ENCODE measurements at regions not wholly inside any gene's neighbourhood (a gene's known extent, or its start where the extent isn't known, plus 50 kb on each side); places are given as distances from the start of the nearest gene placed in this dataset.

- DNase-seq (no peak), ATAC-seq (peak in 1 of 3 donors; percentile 23)
- no peaks in the 10 kb centered on the region for H3K36me3 Mint-ChIP-seq
- Histone ChIP-seq H3K27me3 (ENCODE audit: control insufficient read depth, insufficient read depth, low read length) (peaks cover 7% of the 10 kb centered on the region), H3K4me3 (ENCODE audit: low read length) (no peak overlapping the region), H3K9me3 (ENCODE audit: control insufficient read depth, insufficient read depth, low read length) (no peaks in the 10 kb centered on the region), H3K36me3 (ENCODE audit: control insufficient read depth, insufficient read depth, low read length) (no peaks in the 10 kb centered on the region), H3K4me1 (ENCODE audit: control insufficient read depth, insufficient read depth, low read length) (peaks cover 50% of the 10 kb centered on the region), H3K27ac (ENCODE audit: low read length) (no peak overlapping the region)
- intact Hi-C loops (cut with micrococcal nuclease), result no loop called here
- H3K27me3 Mint-ChIP-seq (ENCODE audit: low read depth in 2 of 2), result peaks cover 22 to 46% of the 10 kb centered on the region in 2 donors
- H3K4me3 Mint-ChIP-seq, result no peak overlapping the region
- WGBS (ENCODE audit: insufficient coverage), result 43% methylated on average over 4 of the region's 4 CpGs
- H3K27ac Mint-ChIP-seq, result no peak overlapping the region
- peaks cover 35 to 53% of the 10 kb centered on the region in 2 donors for H3K4me1 Mint-ChIP-seq
- H3K9me3 Mint-ChIP-seq, result no peaks in the 10 kb centered on the region
- TF ChIP-seq, protein P1, sequence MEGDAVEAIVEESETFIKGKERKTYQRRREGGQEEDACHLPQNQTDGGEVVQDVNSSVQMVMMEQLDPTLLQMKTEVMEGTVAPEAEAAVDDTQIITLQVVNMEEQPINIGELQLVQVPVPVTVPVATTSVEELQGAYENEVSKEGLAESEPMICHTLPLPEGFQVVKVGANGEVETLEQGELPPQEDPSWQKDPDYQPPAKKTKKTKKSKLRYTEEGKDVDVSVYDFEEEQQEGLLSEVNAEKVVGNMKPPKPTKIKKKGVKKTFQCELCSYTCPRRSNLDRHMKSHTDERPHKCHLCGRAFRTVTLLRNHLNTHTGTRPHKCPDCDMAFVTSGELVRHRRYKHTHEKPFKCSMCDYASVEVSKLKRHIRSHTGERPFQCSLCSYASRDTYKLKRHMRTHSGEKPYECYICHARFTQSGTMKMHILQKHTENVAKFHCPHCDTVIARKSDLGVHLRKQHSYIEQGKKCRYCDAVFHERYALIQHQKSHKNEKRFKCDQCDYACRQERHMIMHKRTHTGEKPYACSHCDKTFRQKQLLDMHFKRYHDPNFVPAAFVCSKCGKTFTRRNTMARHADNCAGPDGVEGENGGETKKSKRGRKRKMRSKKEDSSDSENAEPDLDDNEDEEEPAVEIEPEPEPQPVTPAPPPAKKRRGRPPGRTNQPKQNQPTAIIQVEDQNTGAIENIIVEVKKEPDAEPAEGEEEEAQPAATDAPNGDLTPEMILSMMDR (IDR thresholded peaks at IDR 0.05), result no peak
Observed at GRCh38 chr20:19940988-19941460, 76.1 kb upstream of the NAA20 start.

- H3K4me1 ChIP-seq (ENCODE audit: control insufficient read depth, insufficient read depth, low read length), result peaks cover 44% of the 10 kb centered on the region
Observed at GRCh38 chr20:19942611-19943010, 74.6 kb upstream of the NAA20 start.

DNA sequence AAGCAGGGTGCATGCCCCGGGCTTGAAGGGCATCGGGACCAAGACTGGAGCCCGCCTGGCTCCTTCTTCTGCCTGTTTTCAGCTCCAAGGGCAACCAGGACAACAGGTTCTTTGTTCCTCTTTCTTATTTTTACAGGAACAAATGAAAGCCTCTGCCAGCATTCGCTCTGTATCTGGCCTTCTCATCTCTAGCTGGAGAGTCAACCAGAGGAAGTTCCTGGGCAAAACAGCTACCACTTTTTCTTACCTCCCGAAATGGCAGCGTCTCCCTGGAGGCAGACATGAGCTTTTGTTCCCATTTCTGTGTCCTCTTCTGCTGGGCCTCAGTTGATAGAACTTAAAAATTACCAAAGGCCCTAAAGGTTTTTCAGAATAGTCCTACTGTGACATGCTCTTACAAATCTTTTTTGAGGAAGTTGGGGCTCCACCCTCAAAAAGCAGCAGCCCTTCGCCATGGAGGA is 74.1 kb upstream of the NAA20 start:
- Mint-ChIP-seq H3K36me3 (no peaks in the 10 kb centered on the region), H3K4me3 (no peak overlapping the region), H3K27ac (no peak overlapping the region), H3K9me3 (no peaks in the 10 kb centered on the region), H3K4me1 (peaks cover 22 to 40% of the 10 kb centered on the region in 2 donors), H3K27me3 (ENCODE audit: low read depth in 2 of 2) (peaks cover 15 to 28% of the 10 kb centered on the region in 2 donors)
- Histone ChIP-seq H3K27ac (ENCODE audit: low read length) (peak overlapping the region; percentile 38), H3K4me3 (ENCODE audit: low read length) (no peak overlapping the region), H3K27me3 (ENCODE audit: control insufficient read depth, insufficient read depth, low read length) (peaks cover 2% of the 10 kb centered on the region), H3K36me3 (ENCODE audit: control insufficient read depth, insufficient read depth, low read length) (no peaks in the 10 kb centered on the region), H3K9me3 (ENCODE audit: control insufficient read depth, insufficient read depth, low read length) (no peaks in the 10 kb centered on the region), H3K4me1 (ENCODE audit: control insufficient read depth, insufficient read depth, low read length) (peaks cover 40% of the 10 kb centered on the region)
- TF ChIP-seq, protein P1 (IDR thresholded peaks at IDR 0.05), result no peak
- intact Hi-C loops (cut with micrococcal nuclease), result no loop called here
- no peak for ATAC-seq
- WGBS (ENCODE audit: insufficient coverage), result 48% methylated on average over 7 of the region's 7 CpGs
- no peak for DNase-seq

More at GRCh38 chr20:19942611-19943010, 74.6 kb upstream of the NAA20 start:
- no peak overlapping the region for H3K27ac Mint-ChIP-seq
- no peaks in the 10 kb centered on the region for H3K9me3 Mint-ChIP-seq
- no peak overlapping the region for H3K4me3 Mint-ChIP-seq
- Histone ChIP-seq H3K36me3 (ENCODE audit: control insufficient read depth, insufficient read depth, low read length) (no peaks in the 10 kb centered on the region), H3K27me3 (ENCODE audit: control insufficient read depth, insufficient read depth, low read length) (peaks cover 2% of the 10 kb centered on the region), H3K9me3 (ENCODE audit: control insufficient read depth, insufficient read depth, low read length) (no peaks in the 10 kb centered on the region), H3K27ac (ENCODE audit: low read length) (no peak overlapping the region), H3K4me3 (ENCODE audit: low read length) (no peak overlapping the region)
- H3K36me3 Mint-ChIP-seq, result no peaks in the 10 kb centered on the region
- WGBS (ENCODE audit: insufficient coverage), result 100% methylated on average over 1 of the region's 1 CpG
- intact Hi-C loops (cut with micrococcal nuclease), result no loop called here
- H3K4me1 Mint-ChIP-seq, result peaks cover 27 to 45% of the 10 kb centered on the region in 2 donors
- DNase-seq (no peak), ATAC-seq (no peak)
- H3K27me3 Mint-ChIP-seq (ENCODE audit: low read depth in 2 of 2), result peaks cover 15 to 31% of the 10 kb centered on the region in 2 donors
- TF ChIP-seq, protein P1 (IDR thresholded peaks at IDR 0.05), result no peak

Data from natural killer cell (primary cell).